ENCODE measurements at regions not wholly inside any gene's neighbourhood (a gene's known extent, or its start where the extent isn't known, plus 50 kb on each side); places are given as distances from the start of the nearest gene placed in this dataset.

DNA sequence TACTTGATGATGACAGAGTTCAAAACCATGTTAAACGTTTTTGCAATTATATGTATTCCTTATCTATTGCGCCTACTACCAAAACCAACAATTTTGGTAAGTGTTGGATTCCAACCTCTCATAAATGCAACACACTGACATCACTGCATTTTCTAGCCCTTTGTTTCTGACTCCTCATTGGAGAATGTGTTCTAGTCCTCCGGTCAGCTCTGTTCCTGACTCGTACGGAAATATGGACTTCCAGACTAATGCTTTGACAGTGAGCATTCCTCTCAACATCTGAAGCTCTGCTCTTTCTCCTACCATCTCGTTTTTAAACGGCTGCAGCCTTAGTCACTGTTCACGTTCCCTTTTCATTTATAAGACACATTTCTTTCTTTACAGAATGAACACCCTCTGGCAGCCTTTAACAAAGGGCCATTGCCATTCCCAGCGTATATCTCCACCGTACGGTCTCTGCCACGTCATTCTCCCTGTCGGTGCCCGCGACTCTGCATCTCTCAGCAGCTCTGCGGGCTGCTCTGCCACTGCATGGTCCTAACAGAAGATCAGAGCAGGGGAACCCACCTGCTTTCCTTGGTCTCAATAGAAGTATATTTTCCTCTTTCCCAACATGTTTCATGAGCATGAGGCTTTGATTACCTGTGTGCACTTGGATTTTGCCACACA, 103.0 kb upstream of the SYNDIG1 start:
- TF ChIP-seq, protein P1, sequence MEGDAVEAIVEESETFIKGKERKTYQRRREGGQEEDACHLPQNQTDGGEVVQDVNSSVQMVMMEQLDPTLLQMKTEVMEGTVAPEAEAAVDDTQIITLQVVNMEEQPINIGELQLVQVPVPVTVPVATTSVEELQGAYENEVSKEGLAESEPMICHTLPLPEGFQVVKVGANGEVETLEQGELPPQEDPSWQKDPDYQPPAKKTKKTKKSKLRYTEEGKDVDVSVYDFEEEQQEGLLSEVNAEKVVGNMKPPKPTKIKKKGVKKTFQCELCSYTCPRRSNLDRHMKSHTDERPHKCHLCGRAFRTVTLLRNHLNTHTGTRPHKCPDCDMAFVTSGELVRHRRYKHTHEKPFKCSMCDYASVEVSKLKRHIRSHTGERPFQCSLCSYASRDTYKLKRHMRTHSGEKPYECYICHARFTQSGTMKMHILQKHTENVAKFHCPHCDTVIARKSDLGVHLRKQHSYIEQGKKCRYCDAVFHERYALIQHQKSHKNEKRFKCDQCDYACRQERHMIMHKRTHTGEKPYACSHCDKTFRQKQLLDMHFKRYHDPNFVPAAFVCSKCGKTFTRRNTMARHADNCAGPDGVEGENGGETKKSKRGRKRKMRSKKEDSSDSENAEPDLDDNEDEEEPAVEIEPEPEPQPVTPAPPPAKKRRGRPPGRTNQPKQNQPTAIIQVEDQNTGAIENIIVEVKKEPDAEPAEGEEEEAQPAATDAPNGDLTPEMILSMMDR (conservative IDR thresholded peaks at IDR 0.05), result no peak
- TF ChIP-seq EZH2 (IDR thresholded peaks at IDR 0.05; ENCODE audit: low read depth), result no peak
